GM19239 (cell line): ENCODE measurements at regions not wholly inside any gene's neighbourhood (a gene's known extent, or its start where the extent isn't known, plus 50 kb on each side); places are given as distances from the start of the nearest gene placed in this dataset.

ENCODE experiments used
- DNase-seq: peaks from one replicate; pipeline ENCODE4 v3.0.0; 2011; ENCODE audit warnings: low spot score; ENCODE audit not compliant: insufficient read length
- FAIRE-seq: peaks from 2 replicates; lab custom pipeline; 2011; peaks lifted over from hg19 to GRCh38; lab: Jason Lieb, UNC

GRCh38 chr11:69965821-69966582 is 112.1 kb upstream of the ANO1 start:
- FAIRE-seq: no peak
- no peak for DNase-seq

DNA sequence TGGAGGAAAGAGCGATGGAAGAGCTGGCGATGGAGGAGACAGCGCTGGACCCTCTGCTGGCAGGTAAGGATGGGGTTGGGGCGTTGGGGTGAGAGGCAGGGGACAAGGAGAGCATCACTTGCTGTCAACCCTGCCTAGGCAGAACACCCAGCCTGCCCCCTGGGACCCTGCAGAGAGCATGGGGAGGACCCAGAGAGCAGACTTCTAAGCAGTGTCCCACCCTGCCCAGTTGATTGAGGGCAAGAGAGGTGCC is 111.6 kb upstream of the ANO1 start:
- no peak for FAIRE-seq

DNA sequence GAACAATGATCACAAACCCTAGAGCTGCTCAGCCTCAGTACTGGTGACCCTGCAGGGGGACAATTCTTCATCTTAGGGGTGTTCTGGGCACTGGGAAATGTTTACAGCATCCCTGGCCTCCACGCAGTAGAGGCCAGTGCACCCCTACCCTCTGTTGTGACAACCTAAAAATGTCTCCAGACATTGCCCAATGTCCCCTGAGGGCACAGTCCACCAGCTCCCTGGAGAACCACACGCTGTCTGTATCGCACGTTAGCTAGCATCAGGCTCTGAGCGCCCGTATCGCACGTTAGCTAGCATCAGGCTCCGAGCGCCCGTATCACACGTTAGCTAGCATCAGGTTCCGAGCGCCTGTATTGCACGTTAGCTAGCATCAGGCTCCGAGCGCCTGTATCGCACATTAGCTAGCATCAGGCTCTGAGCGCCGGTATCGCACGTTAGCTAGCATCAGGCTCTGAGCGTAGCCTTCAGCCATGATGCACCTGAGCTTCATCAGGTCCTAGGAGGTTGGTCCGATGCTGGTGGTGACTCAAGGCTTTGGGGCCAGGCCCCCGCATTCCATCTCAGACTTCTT is 111.1 kb upstream of the ANO1 start:
- FAIRE-seq (no peak), DNase-seq (no peak)

More for the DNA sequence above, 111.6 kb upstream of the ANO1 start:
- no peak for DNase-seq

GRCh38 chr11:69967484-69967883 is 110.6 kb upstream of the ANO1 start:
- DNase-seq: no peak
- FAIRE-seq: no peak

DNA sequence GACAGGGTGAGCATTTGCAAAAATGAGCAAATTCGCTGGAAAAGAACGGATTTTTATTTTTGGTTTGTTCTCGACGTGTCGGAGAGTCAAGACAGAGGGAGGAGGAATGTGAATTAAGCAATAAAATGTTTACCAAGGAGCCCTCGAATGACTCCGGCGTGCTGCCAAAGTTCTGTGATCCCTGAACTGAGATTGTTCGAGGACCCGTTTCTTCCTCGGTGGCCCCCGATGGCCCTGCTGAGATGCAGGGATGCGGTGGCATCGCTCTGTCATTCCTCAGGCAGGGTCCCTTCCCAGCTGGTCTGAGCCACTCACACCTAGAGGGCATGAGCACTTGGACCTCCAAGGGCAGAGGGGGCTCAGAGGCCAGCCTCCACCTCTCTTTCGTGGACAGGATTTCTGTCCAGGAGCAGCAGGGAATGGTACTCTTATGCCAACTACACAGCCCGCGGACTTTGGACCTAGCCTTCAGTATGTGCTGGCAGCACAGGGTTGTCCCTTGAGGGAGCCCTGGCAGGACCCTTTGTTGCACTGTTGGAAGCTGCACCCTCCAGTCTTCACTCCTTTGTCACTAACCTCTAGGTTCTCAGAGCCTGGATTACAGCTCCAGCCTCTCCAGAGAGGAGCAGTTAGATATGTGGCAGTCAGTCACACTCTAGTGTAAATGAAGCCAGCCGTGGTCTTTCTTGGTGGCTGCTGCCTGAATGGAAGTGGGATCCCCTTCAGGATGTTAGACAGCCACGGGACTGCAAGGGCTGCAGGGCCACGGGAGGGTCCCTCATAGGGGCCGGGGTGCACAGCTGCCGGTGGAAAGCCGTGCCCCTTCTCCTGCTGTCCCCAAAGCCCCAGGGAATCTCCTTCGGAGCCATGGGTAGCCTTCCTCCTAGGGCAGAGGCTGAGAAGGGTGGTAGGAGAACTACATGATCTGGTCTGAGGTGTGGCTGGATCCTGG is 109.4 kb upstream of the ANO1 start:
- no peak for DNase-seq
- no peak for FAIRE-seq

GRCh38 chr11:69969890-69970784 is 108.0 kb upstream of the ANO1 start:
- DNase-seq (no peak), FAIRE-seq (no peak)

GRCh38 chr11:69970785-69971535 is 107.2 kb upstream of the ANO1 start:
- DNase-seq: no peak
- FAIRE-seq: no peak

DNA sequence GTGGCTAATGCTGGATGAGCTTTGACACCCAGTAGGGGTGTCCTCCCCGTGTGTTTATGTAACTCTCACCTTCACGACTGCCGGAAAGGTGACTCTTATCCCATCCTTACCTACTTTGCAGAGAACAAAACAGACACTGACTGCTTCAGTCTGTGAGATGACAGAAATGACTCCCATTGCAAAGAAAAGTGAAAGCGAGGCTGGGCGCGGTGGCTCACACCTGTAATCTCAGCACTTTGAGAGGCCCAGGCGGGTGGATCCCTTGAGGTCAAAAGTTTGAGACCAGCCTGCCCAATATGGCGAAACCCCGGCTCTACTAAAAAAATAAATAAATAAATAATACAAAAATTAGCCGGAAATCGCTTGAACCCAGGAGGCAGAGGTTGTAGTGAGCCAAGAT is 106.4 kb upstream of the ANO1 start:
- FAIRE-seq (no peak), DNase-seq (no peak)

DNA sequence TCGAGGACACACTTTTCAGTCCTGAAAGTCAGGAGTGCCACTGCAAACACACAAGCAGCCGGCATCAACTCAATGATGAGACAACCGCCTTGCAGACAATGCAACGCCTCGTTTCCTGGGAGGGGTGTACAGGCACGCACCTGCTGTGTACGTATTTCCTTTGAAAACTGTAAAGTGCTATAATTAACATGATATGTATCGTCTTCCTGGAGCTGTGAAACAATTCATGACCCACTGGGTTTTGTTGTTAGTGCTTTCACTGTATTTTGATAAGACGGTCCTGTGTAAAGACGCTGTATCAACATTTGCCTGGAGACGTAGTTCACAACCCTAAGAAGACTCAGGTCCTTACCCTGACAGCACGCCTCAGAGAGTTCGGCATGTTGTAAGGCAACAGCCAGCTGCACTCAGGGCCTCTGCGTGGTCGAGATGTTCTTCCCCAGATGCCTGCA is 105.7 kb upstream of the ANO1 start:
- FAIRE-seq: no peak

GRCh38 chr11:69974528-69974927 is 103.6 kb upstream of the ANO1 start:
- DNase-seq (no peak), FAIRE-seq (no peak)

More for the DNA sequence above, 105.7 kb upstream of the ANO1 start:
- no peak for DNase-seq

DNA sequence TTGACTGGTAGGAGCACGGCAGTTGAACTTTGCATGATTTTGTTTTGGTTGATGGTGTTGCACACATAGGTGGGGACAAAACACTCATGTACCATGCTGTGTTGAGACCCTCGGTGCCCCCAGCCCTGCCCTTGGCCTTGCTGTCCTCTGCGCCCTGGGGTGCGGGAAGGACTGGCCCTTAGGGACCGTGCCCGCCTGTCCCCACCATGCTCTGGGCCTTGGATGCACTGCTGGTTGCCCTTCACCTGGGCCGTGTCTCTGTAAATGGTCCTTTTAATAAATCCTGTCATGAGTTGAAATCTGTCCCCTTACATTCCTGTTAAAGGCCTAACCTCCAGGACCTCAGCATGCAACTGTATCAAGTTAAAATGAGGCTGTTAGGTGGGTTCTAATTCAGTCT is 102.3 kb upstream of the ANO1 start:
- DNase-seq (no peak), FAIRE-seq (no peak)

DNA sequence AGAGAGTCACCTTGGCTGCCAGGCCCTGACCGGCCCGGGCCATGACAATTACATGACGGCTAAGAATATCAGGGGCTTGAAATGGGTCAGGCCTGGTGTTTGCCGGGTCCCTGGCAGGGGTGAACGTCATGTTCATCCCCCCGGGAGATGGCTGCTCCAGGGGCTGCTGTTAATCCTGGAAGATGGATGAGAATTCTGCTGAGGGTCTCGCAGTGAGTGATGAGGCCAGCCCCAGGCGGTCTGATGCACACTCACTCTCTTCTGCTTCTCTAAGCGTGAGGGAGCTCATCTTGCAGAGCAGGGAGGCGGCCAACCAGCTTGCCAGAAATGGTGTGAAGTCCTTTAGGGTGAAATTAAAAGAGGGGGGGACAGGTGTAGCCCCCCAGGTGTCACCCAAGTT is 101.3 kb upstream of the ANO1 start:
- FAIRE-seq (no peak), DNase-seq (no peak)

GRCh38 chr11:69977951-69978350 is 100.2 kb upstream of the ANO1 start:
- DNase-seq (no peak), FAIRE-seq (no peak)

GRCh38 chr11:69978841-69979614 is 99.1 kb upstream of the ANO1 start:
- DNase-seq: no peak
- no peak for FAIRE-seq

DNA sequence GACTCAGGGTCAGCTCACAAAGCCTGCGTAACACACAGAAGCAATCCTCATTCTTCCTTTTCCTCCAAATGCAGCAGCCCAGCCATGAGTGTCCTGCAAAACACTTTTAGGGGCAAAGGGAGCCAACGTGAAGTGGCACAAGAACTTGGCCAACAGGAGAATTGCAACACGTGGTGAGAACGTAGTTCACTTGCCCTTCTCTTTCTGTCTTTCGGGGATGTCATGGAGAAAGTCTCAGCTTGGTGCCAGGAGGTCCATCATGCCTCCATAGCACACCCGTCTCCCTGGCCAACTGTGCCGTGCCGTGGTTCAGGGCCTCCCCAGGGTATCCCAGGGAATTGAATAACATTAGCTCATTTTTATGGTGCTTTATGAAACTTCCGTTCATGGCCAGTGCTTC is 98.5 kb upstream of the ANO1 start:
- FAIRE-seq: no peak
- DNase-seq: no peak

DNA sequence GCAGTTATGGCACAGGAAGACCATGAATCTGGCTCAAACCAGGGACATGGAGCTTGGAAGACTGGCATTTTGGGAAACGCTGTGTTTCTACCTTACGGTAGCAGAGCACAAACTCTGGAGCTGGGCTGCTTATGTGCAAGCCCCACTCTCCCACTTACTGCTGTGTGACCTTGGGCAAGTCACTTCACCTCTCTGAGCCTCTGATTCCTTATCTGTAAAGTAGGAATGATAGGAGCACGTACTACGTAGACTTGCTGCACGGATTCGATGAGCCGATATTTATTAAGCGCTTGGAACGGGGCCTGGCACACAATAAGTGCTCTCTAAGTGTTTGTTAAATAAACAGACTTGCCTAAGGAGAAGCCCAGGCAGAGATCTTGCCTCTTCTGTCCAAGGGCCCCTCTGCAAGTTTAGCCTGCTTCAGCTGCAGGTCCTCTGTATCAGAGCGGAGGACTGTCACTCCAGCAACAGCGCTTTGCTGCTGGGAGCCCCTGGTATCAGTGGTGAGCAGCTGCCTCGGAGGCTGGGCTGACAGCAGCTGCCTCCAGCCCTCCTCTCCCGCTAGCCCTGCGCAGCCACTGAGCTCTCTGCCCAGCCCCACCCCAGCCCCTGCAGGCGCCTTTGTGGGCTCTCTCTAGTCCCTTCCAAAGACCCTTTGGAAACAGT is 96.9 kb upstream of the ANO1 start:
- FAIRE-seq (no peak), DNase-seq (no peak)

DNA sequence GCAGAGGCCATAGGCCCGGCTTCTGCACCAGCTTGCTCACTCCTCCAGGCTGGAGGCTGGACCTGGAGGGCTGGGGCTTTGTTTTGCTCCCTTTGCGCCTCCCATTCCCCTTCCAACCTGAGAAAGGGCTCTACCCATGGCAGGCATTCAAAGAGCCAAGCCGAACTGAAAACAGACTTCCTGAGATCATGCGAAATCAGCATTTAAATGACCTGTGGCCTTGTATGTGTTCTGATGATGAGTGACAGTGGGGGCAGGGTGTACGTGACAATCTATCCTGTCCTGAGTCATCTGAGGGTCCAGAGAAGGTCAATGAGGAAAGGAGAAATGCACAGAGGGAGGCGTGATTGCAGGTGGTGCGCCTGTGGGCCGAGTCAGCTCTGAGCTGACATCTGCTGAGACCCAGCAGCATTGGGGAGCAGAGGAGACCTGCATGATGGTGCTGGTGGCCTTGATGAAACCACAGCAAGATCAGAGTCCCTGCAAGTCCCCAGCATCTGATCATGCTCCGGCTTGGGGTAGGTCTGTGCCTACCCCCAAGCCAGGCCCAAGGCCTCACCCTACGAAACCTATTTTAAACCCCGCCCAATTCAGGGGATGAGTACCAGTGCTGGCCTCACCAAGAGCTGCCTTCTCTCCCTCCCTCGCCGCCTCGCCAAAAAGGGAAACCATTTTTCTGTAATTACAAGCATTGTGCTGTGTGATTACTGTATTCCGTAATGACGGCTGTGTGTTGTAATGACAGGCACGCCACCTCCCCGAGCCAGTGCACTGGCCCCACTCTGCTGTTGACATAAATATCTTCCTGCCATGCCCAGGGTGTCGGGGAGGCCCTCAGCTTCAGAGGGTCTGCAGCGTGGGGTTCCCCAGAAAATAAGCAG is 95.2 kb upstream of the ANO1 start:
- no peak for FAIRE-seq
- DNase-seq: no peak

- no peak for DNase-seq
- no peak for FAIRE-seq
Observed at GRCh38 chr11:69983571-69983877, 94.6 kb upstream of the ANO1 start.
